GM12878 (cell line): ENCODE measurements at regions not wholly inside any gene's neighbourhood (a gene's known extent, or its start where the extent isn't known, plus 50 kb on each side); places are given as distances from the start of the nearest gene placed in this dataset.

Source experiments
- MYC ChIP-seq: IDR thresholded peaks from 2 replicates; pipeline ENCODE4 v1.6.1; 2011; ENCODE audit warnings: mild to moderate bottlenecking, low read length, moderate library complexity, inconsistent platforms; ENCODE audit not compliant: insufficient read depth, insufficient replicate concordance, insufficient read length, severe bottlenecking
- TF ChIP-seq, protein P1 (sequence below), 3 experiments: IDR thresholded peaks in 2 of 3; conservative IDR thresholded peaks in 1 of 3; 2 replicates each; pipeline ENCODE4 v1.5.1; 2011; ENCODE audit warnings: low read depth in 3 of 3, low read length in 3 of 3, mild to moderate bottlenecking in 3 of 3, control low read depth in 2 of 3, moderate library complexity in 2 of 3, inconsistent platforms in 1 of 3, mixed read lengths in 1 of 3; ENCODE audit not compliant: control insufficient read depth in 2 of 3, insufficient read depth in 1 of 3; ENCODE audit errors: extremely low read depth in 1 of 3

DNA sequence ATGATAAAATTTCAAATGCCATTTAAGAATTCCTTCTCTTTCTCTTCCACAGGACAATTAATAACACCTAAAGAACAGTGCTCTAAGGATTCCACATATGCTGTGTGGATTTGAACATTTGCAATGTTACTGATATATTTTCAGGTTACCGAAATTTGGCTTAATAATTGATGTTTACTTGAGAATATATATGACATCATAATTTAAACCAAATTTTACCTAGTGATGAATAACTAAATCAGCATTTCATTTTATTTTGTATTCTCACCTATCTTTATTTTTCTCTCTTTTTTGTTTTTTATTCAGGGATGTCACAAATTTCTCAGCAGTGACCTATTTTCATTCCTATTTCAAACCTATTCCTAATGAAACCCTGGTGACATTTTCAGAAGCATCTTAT lies 429.6 kb downstream of the SLCO4C1 start:
- TF ChIP-seq, protein P1, sequence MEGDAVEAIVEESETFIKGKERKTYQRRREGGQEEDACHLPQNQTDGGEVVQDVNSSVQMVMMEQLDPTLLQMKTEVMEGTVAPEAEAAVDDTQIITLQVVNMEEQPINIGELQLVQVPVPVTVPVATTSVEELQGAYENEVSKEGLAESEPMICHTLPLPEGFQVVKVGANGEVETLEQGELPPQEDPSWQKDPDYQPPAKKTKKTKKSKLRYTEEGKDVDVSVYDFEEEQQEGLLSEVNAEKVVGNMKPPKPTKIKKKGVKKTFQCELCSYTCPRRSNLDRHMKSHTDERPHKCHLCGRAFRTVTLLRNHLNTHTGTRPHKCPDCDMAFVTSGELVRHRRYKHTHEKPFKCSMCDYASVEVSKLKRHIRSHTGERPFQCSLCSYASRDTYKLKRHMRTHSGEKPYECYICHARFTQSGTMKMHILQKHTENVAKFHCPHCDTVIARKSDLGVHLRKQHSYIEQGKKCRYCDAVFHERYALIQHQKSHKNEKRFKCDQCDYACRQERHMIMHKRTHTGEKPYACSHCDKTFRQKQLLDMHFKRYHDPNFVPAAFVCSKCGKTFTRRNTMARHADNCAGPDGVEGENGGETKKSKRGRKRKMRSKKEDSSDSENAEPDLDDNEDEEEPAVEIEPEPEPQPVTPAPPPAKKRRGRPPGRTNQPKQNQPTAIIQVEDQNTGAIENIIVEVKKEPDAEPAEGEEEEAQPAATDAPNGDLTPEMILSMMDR (IDR thresholded peaks at IDR 0.05 in 2 of 3, conservative IDR thresholded peaks at IDR 0.05 in 1 of 3; ENCODE audit: control insufficient read depth in 2 of 3, extremely low read depth in 1 of 3, insufficient read depth in 1 of 3, low read depth in 3 of 3, low read length in 3 of 3) = no peak
- no peak for TF ChIP-seq MYC
